ENCODE measurements at regions not wholly inside any gene's neighbourhood (a gene's known extent, or its start where the extent isn't known, plus 50 kb on each side); places are given as distances from the start of the nearest gene placed in this dataset.

- ChIA-PET POLR2A (no interaction called here), CTCF (no interaction called here)
- no peak for TF ChIP-seq CTCF (IDR thresholded peaks at IDR 0.05; ENCODE audit: insufficient read depth, low read length, missing control alignments)
- no peak overlapping the region for H3K4me3 ChIP-seq (ENCODE audit: low read depth, low read length)
- DNase-seq (ENCODE audit: low read depth, low spot score): no peak
Observed at GRCh38 chr9:14023285-14023684, 290.7 kb downstream of the NFIB start.

- CTCF ChIA-PET: no interaction called here
- no peak overlapping the region for H3K4me3 ChIP-seq (ENCODE audit: low read depth, low read length)
- DNase-seq (ENCODE audit: low read depth, low spot score): no peak
- POLR2A ChIA-PET: no interaction called here
- TF ChIP-seq CTCF (IDR thresholded peaks at IDR 0.05; ENCODE audit: insufficient read depth, low read length, missing control alignments): no peak
Observed at GRCh38 chr9:14021871-14022525, 291.9 kb downstream of the NFIB start.

- TF ChIP-seq CTCF (IDR thresholded peaks at IDR 0.05; ENCODE audit: insufficient read depth, low read length, missing control alignments): no peak
- ChIA-PET CTCF (no interaction called here), POLR2A (no interaction called here)
- DNase-seq (ENCODE audit: low read depth, low spot score): no peak
- no peak overlapping the region for H3K4me3 ChIP-seq (ENCODE audit: low read depth, low read length)
Observed at GRCh38 chr9:14018081-14018480, 295.9 kb downstream of the NFIB start.

- TF ChIP-seq CTCF (IDR thresholded peaks at IDR 0.05; ENCODE audit: insufficient read depth, low read length, missing control alignments): no peak
- ChIA-PET POLR2A (no interaction called here), CTCF (no interaction called here)
- DNase-seq (ENCODE audit: low read depth, low spot score): no peak
- no peak overlapping the region for H3K4me3 ChIP-seq (ENCODE audit: low read depth, low read length)
Observed at GRCh38 chr9:14014744-14015143, 299.2 kb downstream of the NFIB start.

- ChIA-PET CTCF (no interaction called here), POLR2A (no interaction called here)
- H3K4me3 ChIP-seq (ENCODE audit: low read depth, low read length): no peak overlapping the region
- no peak for TF ChIP-seq CTCF (IDR thresholded peaks at IDR 0.05; ENCODE audit: insufficient read depth, low read length, missing control alignments)
- no peak for DNase-seq (ENCODE audit: low read depth, low spot score)
Observed at GRCh38 chr9:14014218-14014617, 299.7 kb downstream of the NFIB start.

- POLR2A ChIA-PET: no interaction called here
- no peak for DNase-seq (ENCODE audit: low read depth, low spot score)
- TF ChIP-seq CTCF (IDR thresholded peaks at IDR 0.05; ENCODE audit: insufficient read depth, low read length, missing control alignments): no peak
Observed at GRCh38 chr9:14011799-14012560, 302.0 kb downstream of the NFIB start.

More at GRCh38 chr9:14011799-14012560, 302.0 kb downstream of the NFIB start:
- CTCF ChIA-PET: no interaction called here
- H3K4me3 ChIP-seq (ENCODE audit: low read depth, low read length): no peak overlapping the region

Data from AG04449 (cell line).